ENCODE measurements at regions not wholly inside any gene's neighbourhood (a gene's known extent, or its start where the extent isn't known, plus 50 kb on each side); places are given as distances from the start of the nearest gene placed in this dataset.
"Not testable (repeated sequence)": the region's sequence is repeated elsewhere in the genome, so short reads cannot be mapped to it uniquely, and the experiment has no call there.

DNA sequence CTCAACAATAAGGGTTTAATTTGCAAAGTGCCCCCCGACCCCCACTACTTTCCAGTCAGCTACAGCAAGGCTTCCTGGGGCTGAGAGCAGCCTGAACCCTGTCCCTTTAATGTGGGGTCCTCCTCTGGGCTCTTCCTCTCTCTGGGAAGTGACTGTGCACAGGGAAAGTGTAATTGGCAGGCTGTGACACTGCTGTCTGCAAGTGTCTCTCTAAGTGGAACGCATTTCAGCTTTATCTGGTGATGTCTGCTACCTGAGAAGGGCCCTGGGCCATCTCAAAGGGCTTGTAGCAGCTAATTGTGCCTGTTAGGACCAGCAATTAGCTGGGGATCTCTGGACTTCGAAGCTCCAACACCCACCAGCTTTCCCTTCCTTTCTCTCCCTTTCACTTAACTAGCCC lies 406.6 kb downstream of the TSHZ3 start:
- TF ChIP-seq, protein P1, sequence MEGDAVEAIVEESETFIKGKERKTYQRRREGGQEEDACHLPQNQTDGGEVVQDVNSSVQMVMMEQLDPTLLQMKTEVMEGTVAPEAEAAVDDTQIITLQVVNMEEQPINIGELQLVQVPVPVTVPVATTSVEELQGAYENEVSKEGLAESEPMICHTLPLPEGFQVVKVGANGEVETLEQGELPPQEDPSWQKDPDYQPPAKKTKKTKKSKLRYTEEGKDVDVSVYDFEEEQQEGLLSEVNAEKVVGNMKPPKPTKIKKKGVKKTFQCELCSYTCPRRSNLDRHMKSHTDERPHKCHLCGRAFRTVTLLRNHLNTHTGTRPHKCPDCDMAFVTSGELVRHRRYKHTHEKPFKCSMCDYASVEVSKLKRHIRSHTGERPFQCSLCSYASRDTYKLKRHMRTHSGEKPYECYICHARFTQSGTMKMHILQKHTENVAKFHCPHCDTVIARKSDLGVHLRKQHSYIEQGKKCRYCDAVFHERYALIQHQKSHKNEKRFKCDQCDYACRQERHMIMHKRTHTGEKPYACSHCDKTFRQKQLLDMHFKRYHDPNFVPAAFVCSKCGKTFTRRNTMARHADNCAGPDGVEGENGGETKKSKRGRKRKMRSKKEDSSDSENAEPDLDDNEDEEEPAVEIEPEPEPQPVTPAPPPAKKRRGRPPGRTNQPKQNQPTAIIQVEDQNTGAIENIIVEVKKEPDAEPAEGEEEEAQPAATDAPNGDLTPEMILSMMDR (conservative IDR thresholded peaks at IDR 0.05): no peak
- H3K27ac ChIP-seq: no peak overlapping the region

DNA sequence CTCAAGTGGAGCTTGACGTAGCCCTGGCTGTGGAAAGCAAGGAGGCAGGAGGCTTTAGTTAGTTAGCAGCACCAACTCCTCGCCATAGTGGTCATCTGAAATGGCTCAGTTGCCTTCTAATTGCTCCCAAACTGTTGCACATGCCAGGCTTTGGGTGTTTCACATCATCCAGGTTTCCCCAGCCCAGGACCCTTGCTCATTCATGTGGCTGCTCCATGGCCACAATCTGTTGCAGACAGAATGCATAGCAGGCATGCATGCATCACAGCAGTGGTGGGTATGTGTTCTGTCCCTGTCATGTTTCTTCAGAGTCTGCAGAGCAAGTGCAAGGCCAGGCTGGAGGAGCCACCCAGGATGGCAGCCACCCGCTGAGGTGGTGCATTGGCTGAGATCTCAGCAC lies 407.6 kb downstream of the TSHZ3 start:
- no peak overlapping the region for H3K27ac ChIP-seq

DNA sequence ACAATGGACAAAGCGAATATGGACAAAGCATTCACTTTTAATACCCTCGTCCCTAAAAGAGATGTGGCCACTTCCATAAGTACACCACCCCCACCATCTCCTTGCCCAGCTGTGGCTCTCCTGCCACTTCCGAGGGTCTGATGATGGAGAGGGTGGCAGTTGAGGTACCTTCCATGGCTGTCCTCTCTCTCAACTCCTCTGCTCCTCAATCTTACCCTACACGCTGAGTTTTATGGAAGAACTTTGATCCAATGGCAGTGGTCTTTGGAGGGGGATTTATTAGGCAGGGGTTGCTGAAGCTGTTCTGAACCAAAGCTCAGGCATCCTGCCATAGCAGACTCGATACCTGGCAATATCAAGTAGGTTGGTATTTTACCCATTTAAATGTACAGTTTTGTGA lies 413.0 kb downstream of the TSHZ3 start:
- H3K27ac ChIP-seq: no peak overlapping the region
- TF ChIP-seq, protein P1 (conservative IDR thresholded peaks at IDR 0.05): no peak

More for the DNA sequence above, 407.6 kb downstream of the TSHZ3 start:
- TF ChIP-seq, protein P1 (conservative IDR thresholded peaks at IDR 0.05): no peak

DNA sequence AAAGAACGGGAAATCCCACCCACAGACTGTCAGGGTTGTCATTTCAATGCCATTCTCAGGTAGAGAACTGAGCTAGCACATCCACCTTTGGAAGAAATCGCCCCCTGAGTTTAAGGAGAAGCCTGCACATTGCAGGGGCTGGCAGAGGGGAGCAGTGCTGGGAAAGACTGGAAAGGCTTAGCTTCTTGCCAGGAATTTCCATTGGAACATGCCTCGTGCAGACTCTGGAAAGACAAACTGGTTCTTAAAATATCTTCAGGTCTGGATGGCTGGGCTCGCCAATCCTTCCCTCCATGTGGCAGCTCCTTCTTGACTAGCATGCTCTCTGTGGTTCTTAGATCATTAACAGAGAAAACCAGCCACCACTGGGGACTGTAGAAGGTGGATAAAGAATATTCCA lies 414.1 kb downstream of the TSHZ3 start:
- TF ChIP-seq, protein P1 (conservative IDR thresholded peaks at IDR 0.05): no peak
- no peak overlapping the region; the same call in 1 of the 2 replicates for H3K27ac ChIP-seq

DNA sequence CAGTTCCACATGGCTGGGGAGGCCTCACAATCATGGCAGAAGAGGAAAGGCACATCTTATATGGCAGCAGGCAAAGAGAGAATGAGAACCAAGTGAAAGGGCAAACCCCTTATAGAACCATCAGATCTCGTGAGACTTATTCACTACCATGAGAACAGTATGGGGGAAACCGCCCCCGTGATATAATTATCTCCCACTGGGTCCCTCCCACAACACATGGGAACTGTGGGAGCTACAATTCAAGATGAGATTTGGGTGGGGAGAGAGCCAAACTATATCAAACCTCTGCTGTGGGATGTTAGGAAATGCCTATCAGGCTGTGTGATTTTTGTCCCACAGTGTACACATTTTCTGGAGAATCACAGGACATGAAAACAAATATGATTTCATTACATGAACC lies 415.8 kb downstream of the TSHZ3 start:
- H3K27ac ChIP-seq: not testable (repeated sequence)

DNA sequence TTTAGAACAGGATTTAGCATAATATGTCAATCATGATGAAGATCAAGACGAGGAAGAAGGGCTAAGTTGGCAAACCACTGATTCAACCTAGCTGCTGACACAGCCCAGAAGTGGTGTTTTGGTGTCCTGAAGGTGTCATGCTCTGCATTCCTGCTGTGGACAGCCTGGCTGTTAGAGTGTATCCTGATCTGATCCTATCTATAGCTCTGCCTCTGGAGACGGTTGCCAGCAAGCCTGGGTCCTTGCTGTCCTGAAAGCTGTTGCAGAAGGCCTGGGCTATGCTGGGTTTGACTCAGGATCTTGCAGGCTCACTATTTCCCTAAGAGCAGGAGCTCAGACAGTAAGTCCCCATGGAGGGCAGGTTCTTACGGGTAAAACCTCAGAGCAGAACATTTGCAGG lies 416.4 kb downstream of the TSHZ3 start:
- TF ChIP-seq, protein P1 (conservative IDR thresholded peaks at IDR 0.05): no peak
- H3K27ac ChIP-seq: no peak overlapping the region

DNA sequence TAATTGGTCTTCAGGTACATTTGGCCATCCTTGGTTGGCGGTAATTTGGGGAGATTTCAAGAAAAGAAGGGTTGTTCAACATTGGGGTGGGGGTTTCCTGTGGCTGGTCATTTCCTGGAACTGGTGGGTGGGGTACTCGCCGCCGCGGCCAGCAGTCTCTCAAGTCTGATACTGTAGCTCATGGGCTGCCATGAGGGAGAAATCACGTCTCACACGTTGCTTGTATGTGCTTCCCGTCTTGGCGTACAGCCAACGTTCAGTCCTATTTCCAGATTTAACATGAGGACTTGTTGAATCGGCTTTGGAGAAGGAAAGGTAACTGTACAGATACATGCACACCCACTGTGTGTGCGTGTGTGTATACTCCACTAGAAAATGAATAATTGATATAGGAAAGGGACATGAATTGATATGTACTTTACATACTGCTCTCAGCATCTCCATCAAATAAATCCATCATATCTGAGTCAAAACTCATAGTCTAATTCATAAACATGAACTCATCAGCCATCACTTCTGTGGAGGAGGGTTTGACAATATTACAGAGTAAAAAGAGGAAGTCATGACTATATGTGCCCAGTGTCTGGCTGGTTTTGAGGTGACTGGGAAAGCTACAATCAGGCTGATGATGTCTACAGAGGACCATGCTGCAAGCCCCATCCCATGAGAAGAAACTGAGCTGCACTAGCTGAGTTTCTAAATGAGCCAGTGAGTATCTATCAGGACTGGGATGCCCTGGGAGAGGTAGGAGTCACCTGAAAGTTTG lies 418.1 kb downstream of the TSHZ3 start:
- TF ChIP-seq, protein P1 (conservative IDR thresholded peaks at IDR 0.05): no peak
- no peak overlapping the region for H3K27ac ChIP-seq

DNA sequence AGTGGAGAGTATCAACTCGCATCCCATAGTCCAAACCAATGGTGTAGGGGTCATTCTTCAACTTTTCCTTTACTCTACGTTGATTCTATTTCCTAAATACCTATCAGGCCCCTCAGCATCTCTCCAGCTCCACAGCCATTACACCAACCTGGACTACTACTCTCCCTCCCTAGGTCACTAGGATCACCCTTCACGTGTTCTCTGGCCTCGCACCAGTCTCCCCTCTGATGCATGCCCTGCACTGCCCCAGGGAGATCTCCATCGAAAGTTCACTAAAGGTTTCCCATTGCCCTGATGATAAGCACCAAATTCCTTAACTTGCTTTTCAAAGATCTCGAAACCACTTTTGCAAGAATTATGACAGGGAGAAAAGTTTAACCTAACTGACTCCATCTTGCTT lies 421.5 kb downstream of the TSHZ3 start:
- TF ChIP-seq, protein P1 (conservative IDR thresholded peaks at IDR 0.05): no peak

More for the DNA sequence above, 421.5 kb downstream of the TSHZ3 start:
- H3K27ac ChIP-seq: no peak overlapping the region

Measured in VCaP (cell line).